A673 (cell line): ENCODE measurements at regions not wholly inside any gene's neighbourhood (a gene's known extent, or its start where the extent isn't known, plus 50 kb on each side); places are given as distances from the start of the nearest gene placed in this dataset.
A peak's percentile ranks its signal among the peaks of the same experiment; 100 is the strongest.

Experiments used
- BruUV-seq: library from RNA; stranded (reverse); fragments of 400-500 nt; replicated peaks from 2 replicates; lab custom pipeline; 2021; lab: Mats Ljungman, UMichigan
- CTCF ChIA-PET: fragments of 300-600 bp; sonication (Branson Sonifier 250); formaldehyde crosslinking; loops from one replicate; lab custom pipeline; 2022; ENCODE audit warnings: antibody characterized with exemption; lab: Charles Lee
- POLR2A ChIA-PET: fragments of 300-600 bp; sonication (Branson Sonifier 250); formaldehyde crosslinking; loops from one replicate; lab custom pipeline; 2022; ENCODE audit warnings: antibody characterized with exemption; ENCODE audit not compliant: low non-redundant PET; lab: Charles Lee
- DNase-seq: peaks from one replicate; pipeline ENCODE4 v3.0.0-alpha.2; 2015; ENCODE audit warnings: low spot score
- H3K27ac ChIP-seq: fragments of 200-600 bp; sonication (generic); 2 replicates; pipeline ENCODE4 v1.5.1; 2016; ENCODE audit warnings: mixed run types, low read depth, mild to moderate bottlenecking, mixed read lengths, antibody characterized with exemption, low read length; ENCODE audit not compliant: poor library complexity, severe bottlenecking
- H3K27me3 ChIP-seq: fragments of 200-600 bp; sonication (generic); replicated peaks from 2 replicates; pipeline ENCODE4 v1.6.1; 2017; ENCODE audit warnings: mixed run types, low read depth, mild to moderate bottlenecking, mixed read lengths, antibody characterized with exemption, low read length; ENCODE audit not compliant: insufficient read depth, poor library complexity
- H3K36me3 ChIP-seq: fragments of 200-600 bp; sonication (generic); 2 replicates; pipeline ENCODE4 v1.6.1; 2016; ENCODE audit warnings: mixed run types, mild to moderate bottlenecking, mixed read lengths, antibody characterized with exemption, low read length; ENCODE audit not compliant: insufficient read depth, poor library complexity, severe bottlenecking
- H3K4me1 ChIP-seq: fragments of 200-600 bp; sonication (generic); 2 replicates; pipeline ENCODE4 v1.6.1; 2017; ENCODE audit warnings: mixed run types, mild to moderate bottlenecking, mixed read lengths, antibody characterized with exemption, low read length; ENCODE audit not compliant: insufficient read depth, poor library complexity, severe bottlenecking
- H3K4me3 ChIP-seq: fragments of 200-600 bp; sonication (generic); 2 replicates; pipeline ENCODE4 v1.5.1; 2016; ENCODE audit warnings: low read depth, mixed run types, mild to moderate bottlenecking, mixed read lengths, low read length; ENCODE audit not compliant: poor library complexity, severe bottlenecking
- H3K9me3 ChIP-seq: fragments of 200-600 bp; sonication (generic); 2 replicates; pipeline ENCODE4 v1.6.1; 2016; ENCODE audit warnings: mixed run types, low read depth, mild to moderate bottlenecking, mixed read lengths, antibody characterized with exemption, low read length; ENCODE audit not compliant: poor library complexity, severe bottlenecking
- EZH2 ChIP-seq: fragments of 200-600 bp; sonication (generic); IDR thresholded peaks from 2 replicates; pipeline ENCODE4 v1.6.1; 2017; ENCODE audit warnings: borderline replicate concordance, low read depth, mild to moderate bottlenecking, mixed read lengths, antibody characterized with exemption, low read length; ENCODE audit not compliant: poor library complexity, severe bottlenecking
- intact Hi-C: fragments of 100-400 bp; cut with micrococcal nuclease; formaldehyde crosslinking; loops from one replicate; pipeline ENCODE4 v1.10.0; 2022; ENCODE audit not compliant: unreplicated experiment
- TF ChIP-seq, protein P1 (sequence below): fragments of 300-800, 200-600 bp; sonication (generic); conservative IDR thresholded peaks from 2 replicates; pipeline ENCODE4 v1.5.1; 2017; ENCODE audit warnings: low read depth, mild to moderate bottlenecking, antibody characterized with exemption, low read length, moderate library complexity, mixed read lengths

GRCh38 chr9:86486891-86487837 lies 133.0 kb upstream of the TUT7 start:
- POLR2A ChIA-PET = interaction anchor here (0.6 kb wide), 1 partner anchor 179 kb away, joined by 3 read pairs; no protein-coding TSS in a partner anchor
- H3K9me3 ChIP-seq = no peaks in the 10 kb centered on the region

DNA sequence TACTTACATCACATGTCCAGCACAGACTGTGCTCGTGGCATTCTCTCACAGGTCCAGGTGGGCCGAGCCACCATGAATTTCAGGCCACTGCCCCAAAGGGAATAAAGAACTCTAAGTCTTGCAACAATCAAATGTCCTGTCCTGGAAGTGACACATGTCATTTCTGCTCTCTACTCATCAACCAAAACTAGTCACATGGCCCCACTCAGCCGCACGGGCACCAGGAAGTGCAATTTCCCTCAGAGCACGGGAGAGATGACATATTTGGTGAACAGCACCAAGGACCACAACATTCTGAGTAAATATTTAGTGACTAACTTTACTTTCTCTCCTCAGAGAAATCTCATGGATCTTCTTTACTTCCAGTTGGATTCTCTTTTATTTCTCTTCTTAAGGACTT lies 131.1 kb upstream of the TUT7 start:
- BruUV-seq = no TSS peak
- intact Hi-C loops = loop anchor here (5.0 kb wide), 2 partner anchors 62 to 852 kb away; no protein-coding TSS in a partner anchor
- Histone ChIP-seq H3K9me3 (no peaks in the 10 kb centered on the region), H3K27me3 (no peaks in the 10 kb centered on the region), H3K27ac (peak overlapping the region; percentile 72), H3K4me1 (peaks cover 38% of the 10 kb centered on the region), H3K4me3 (no peak overlapping the region), H3K36me3 (no peaks in the 10 kb centered on the region)
- CTCF ChIA-PET = no interaction called here
- no peak for DNase-seq
- TF ChIP-seq, protein P1, sequence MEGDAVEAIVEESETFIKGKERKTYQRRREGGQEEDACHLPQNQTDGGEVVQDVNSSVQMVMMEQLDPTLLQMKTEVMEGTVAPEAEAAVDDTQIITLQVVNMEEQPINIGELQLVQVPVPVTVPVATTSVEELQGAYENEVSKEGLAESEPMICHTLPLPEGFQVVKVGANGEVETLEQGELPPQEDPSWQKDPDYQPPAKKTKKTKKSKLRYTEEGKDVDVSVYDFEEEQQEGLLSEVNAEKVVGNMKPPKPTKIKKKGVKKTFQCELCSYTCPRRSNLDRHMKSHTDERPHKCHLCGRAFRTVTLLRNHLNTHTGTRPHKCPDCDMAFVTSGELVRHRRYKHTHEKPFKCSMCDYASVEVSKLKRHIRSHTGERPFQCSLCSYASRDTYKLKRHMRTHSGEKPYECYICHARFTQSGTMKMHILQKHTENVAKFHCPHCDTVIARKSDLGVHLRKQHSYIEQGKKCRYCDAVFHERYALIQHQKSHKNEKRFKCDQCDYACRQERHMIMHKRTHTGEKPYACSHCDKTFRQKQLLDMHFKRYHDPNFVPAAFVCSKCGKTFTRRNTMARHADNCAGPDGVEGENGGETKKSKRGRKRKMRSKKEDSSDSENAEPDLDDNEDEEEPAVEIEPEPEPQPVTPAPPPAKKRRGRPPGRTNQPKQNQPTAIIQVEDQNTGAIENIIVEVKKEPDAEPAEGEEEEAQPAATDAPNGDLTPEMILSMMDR = no peak
- TF ChIP-seq EZH2 = no peak
- POLR2A ChIA-PET = no interaction called here

More at GRCh38 chr9:86486891-86487837, 133.0 kb upstream of the TUT7 start:
- TF ChIP-seq EZH2 = no peak
- TF ChIP-seq, protein P1 = peak; percentile 74
- H3K4me1 ChIP-seq = peaks cover 38% of the 10 kb centered on the region
- no peak overlapping the region for H3K4me3 ChIP-seq
- no peaks in the 10 kb centered on the region for H3K27me3 ChIP-seq
- BruUV-seq = no TSS peak
- H3K27ac ChIP-seq = peak overlapping the region; percentile 72
- CTCF ChIA-PET = interaction anchor here (0.6 to 1.7 kb wide), 4 partner anchors 53 to 838 kb away, joined by 4 to 7 read pairs (median 6); partner anchors contain the start of gene GAS1
- no peaks in the 10 kb centered on the region for H3K36me3 ChIP-seq
- peak; percentile 90 for DNase-seq
- intact Hi-C loops = loop anchor here (1.0 to 5.0 kb wide), 5 partner anchors 53 to 850 kb away; partner anchors contain the start of gene GAS1

DNA sequence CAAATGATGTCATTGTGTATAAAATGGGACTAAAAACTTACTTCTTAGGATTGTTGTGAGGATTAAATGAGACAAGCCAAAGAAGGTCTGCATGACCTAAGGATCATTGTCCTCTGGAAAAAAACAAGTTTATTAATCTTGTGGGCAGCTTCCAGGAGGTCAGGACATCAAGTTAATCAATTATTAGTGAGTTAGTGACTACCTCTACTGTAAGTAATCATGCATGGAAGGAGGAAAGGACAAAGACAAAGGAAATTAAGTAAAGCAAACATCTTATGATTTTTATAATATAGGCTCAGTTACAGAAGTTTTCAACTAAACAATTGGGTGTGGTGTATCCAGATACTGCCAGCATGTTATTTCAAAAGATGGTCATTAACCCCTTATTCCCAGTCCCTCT lies 129.3 kb upstream of the TUT7 start:
- BruUV-seq = no TSS peak
- intact Hi-C loops = no loop called here
- ChIA-PET POLR2A (no interaction called here), CTCF (no interaction called here)
- TF ChIP-seq, protein P1 = no peak
- TF ChIP-seq EZH2 = no peak
- Histone ChIP-seq H3K36me3 (no peaks in the 10 kb centered on the region), H3K9me3 (no peaks in the 10 kb centered on the region), H3K27me3 (no peaks in the 10 kb centered on the region), H3K4me3 (no peak overlapping the region), H3K27ac (no peak overlapping the region), H3K4me1 (peaks cover 30% of the 10 kb centered on the region)
- no peak for DNase-seq
